IMR-90 (cell line): ENCODE measurements at regions not wholly inside any gene's neighbourhood (a gene's known extent, or its start where the extent isn't known, plus 50 kb on each side); places are given as distances from the start of the nearest gene placed in this dataset.

ENCODE experiments used
- BHLHE40 ChIP-seq: fragments of 150-350 bp; IDR thresholded peaks from 2 replicates; pipeline ENCODE4 v1.6.1; 2016; ENCODE audit warnings: mild to moderate bottlenecking, low read depth, low read length
- CEBPB ChIP-seq: IDR thresholded peaks from 2 replicates; pipeline ENCODE4 v1.6.1; 2012; ENCODE audit warnings: low read depth, low read length, improper control_type of control experiment
- CHD1 ChIP-seq: IDR thresholded peaks from 2 replicates; pipeline ENCODE4 v1.6.1; 2012; ENCODE audit warnings: low read depth, low read length, improper control_type of control experiment
- MAFK ChIP-seq: IDR thresholded peaks from 2 replicates; pipeline ENCODE4 v1.6.1; 2012; ENCODE audit warnings: low read depth, low read length, improper control_type of control experiment
- MXI1 ChIP-seq: IDR thresholded peaks from 2 replicates; pipeline ENCODE4 v1.6.1; 2012; ENCODE audit warnings: low read depth, mild to moderate bottlenecking, low read length, moderate library complexity, borderline replicate concordance
- POLR2A ChIP-seq: IDR thresholded peaks from 2 replicates; pipeline ENCODE4 v1.6.1; 2012; ENCODE audit warnings: mild to moderate bottlenecking, low read depth, low read length
- RCOR1 ChIP-seq: IDR thresholded peaks from 2 replicates; pipeline ENCODE4 v1.6.1; 2012; ENCODE audit warnings: mild to moderate bottlenecking, low read length, improper control_type of control experiment; ENCODE audit not compliant: insufficient replicate concordance
- TF ChIP-seq, protein P1 (sequence below): conservative IDR thresholded peaks from 2 replicates; pipeline ENCODE4 v1.5.1; 2012; ENCODE audit warnings: mild to moderate bottlenecking, low read depth, low read length, improper control_type of control experiment

DNA sequence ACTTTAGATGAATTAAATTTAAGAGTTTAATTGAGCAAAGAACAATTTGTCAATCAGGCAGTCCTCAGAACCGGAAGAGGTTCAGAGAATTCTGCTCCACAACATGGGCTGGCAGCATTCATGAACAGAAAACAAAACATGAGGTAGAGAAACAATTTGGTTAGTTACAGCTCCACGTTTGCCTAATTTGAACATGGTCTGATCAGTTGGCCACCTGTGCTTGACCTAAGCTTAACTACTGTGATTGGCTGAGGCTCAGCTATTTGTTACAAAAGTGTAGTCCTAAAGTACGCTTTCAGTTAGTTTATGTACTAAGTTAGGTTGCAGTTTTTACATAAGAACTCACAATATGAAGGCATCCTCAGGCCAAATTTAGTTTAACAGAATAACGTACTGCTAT is 258.6 kb downstream of the ADAM29 start:
- TF ChIP-seq MAFK (no peak), BHLHE40 (no peak), POLR2A (no peak), CHD1 (no peak), RCOR1 (no peak), MXI1 (no peak), CEBPB (no peak)
- TF ChIP-seq, protein P1, sequence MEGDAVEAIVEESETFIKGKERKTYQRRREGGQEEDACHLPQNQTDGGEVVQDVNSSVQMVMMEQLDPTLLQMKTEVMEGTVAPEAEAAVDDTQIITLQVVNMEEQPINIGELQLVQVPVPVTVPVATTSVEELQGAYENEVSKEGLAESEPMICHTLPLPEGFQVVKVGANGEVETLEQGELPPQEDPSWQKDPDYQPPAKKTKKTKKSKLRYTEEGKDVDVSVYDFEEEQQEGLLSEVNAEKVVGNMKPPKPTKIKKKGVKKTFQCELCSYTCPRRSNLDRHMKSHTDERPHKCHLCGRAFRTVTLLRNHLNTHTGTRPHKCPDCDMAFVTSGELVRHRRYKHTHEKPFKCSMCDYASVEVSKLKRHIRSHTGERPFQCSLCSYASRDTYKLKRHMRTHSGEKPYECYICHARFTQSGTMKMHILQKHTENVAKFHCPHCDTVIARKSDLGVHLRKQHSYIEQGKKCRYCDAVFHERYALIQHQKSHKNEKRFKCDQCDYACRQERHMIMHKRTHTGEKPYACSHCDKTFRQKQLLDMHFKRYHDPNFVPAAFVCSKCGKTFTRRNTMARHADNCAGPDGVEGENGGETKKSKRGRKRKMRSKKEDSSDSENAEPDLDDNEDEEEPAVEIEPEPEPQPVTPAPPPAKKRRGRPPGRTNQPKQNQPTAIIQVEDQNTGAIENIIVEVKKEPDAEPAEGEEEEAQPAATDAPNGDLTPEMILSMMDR = no peak
